ENCODE measurements at regions not wholly inside any gene's neighbourhood (a gene's known extent, or its start where the extent isn't known, plus 50 kb on each side); places are given as distances from the start of the nearest gene placed in this dataset.

DNA sequence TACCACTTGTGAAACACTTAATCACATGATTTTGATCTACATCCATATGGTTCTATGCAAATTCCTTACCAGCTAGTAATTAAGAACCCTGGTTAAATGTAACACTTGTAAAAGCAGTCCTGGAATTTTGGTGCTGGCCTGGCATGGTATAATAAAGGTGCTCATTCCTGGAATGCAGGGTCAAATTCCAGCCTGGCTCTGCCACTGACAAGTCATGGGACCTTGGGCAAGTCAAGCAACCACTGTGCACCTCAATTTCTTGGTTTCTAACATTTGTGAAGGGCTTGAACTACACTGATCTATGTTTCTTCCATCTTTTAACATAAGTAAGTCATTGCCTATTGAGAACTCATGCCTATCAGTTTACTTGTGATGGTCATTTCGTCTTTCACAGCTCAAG is 91.9 kb upstream of the PIK3CG start:
- TF ChIP-seq, protein P1, sequence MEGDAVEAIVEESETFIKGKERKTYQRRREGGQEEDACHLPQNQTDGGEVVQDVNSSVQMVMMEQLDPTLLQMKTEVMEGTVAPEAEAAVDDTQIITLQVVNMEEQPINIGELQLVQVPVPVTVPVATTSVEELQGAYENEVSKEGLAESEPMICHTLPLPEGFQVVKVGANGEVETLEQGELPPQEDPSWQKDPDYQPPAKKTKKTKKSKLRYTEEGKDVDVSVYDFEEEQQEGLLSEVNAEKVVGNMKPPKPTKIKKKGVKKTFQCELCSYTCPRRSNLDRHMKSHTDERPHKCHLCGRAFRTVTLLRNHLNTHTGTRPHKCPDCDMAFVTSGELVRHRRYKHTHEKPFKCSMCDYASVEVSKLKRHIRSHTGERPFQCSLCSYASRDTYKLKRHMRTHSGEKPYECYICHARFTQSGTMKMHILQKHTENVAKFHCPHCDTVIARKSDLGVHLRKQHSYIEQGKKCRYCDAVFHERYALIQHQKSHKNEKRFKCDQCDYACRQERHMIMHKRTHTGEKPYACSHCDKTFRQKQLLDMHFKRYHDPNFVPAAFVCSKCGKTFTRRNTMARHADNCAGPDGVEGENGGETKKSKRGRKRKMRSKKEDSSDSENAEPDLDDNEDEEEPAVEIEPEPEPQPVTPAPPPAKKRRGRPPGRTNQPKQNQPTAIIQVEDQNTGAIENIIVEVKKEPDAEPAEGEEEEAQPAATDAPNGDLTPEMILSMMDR (IDR thresholded peaks at IDR 0.05; ENCODE audit: unreplicated experiment): no peak
- no TSS peak for BruUV-seq (replicated peaks)
- Mint-ChIP-seq H3K36me3 (ENCODE audit: insufficient read depth, unreplicated experiment) (peaks cover 28% of the 10 kb centered on the region), H3K9me3 (ENCODE audit: low read depth, unreplicated experiment) (peaks cover 9% of the 10 kb centered on the region), H3K27ac (ENCODE audit: unreplicated experiment) (peak overlapping the region; percentile 79), H3K27me3 (ENCODE audit: unreplicated experiment) (no peaks in the 10 kb centered on the region), H3K4me1 (ENCODE audit: low read depth, unreplicated experiment) (peaks cover 75% of the 10 kb centered on the region), H3K4me3 (ENCODE audit: low read depth, unreplicated experiment) (no peak overlapping the region)
- DNase-seq: peak; percentile 32
- intact Hi-C loops (cut with micrococcal nuclease; ENCODE audit: unreplicated experiment): loop anchor here (10.0 kb wide), 1 partner anchor 488 kb away; the partner anchor contains the start of gene NAMPT
- CTCF ChIA-PET: no interaction called here

DNA sequence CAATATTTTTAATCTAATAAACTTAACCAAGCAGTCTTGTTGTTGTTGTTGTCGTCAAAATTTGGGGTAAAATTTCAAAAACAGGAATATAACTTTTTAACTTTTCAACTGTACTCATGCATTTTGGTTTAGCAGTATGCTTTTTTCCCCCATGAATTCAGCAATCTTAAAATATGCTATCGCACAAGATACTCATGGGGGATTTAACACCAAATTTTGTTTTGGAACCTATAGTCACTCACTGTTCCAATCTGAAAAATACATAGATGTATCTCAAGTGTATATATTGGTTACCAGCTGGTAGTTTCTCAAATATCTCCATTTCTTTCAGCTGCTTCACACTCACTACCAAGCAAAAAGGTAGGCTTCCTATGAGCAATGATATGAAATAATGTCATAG is 91.4 kb upstream of the PIK3CG start:
- Mint-ChIP-seq H3K4me1 (ENCODE audit: low read depth, unreplicated experiment) (peaks cover 75% of the 10 kb centered on the region), H3K9me3 (ENCODE audit: low read depth, unreplicated experiment) (peaks cover 9% of the 10 kb centered on the region), H3K27ac (ENCODE audit: unreplicated experiment) (peak overlapping the region; percentile 79), H3K4me3 (ENCODE audit: low read depth, unreplicated experiment) (no peak overlapping the region), H3K36me3 (ENCODE audit: insufficient read depth, unreplicated experiment) (peaks cover 28% of the 10 kb centered on the region), H3K27me3 (ENCODE audit: unreplicated experiment) (no peaks in the 10 kb centered on the region)
- TF ChIP-seq, protein P1 (IDR thresholded peaks at IDR 0.05; ENCODE audit: unreplicated experiment): no peak
- intact Hi-C loops (cut with micrococcal nuclease; ENCODE audit: unreplicated experiment): loop anchor here (2.0 to 10.0 kb wide), 2 partner anchors 37 to 489 kb away; partner anchors contain the start of gene NAMPT
- DNase-seq: no peak
- CTCF ChIA-PET: no interaction called here
- BruUV-seq (replicated peaks): no TSS peak

DNA sequence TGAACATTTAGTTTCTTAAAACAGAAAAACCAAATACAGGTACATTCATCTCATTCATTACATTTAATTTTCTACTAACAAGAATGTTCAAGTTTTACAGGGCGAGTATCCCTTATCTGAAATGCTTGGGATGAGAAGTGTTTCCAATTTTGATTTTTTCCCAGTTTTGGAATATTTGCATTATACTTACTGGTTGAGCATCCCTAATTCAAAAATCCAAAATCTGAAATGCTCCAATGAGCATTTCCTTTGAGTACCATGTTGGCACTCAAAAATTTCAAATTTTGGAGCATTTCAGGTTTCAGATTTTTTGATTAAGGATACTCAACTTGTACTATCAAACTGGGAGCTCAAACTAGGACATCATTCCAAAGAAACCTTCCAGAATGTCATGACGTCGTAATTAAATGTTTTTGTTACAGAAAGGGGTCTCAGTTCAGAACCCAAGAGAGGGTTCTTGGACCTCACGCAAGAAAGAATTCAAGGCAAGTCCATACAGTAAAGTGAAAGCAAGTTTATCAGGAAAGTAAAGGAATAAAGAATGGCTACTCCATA is 90.8 kb upstream of the PIK3CG start:
- Mint-ChIP-seq H3K9me3 (ENCODE audit: low read depth, unreplicated experiment) (peaks cover 9% of the 10 kb centered on the region), H3K36me3 (ENCODE audit: insufficient read depth, unreplicated experiment) (peaks cover 28% of the 10 kb centered on the region), H3K4me1 (ENCODE audit: low read depth, unreplicated experiment) (peaks cover 78% of the 10 kb centered on the region), H3K27ac (ENCODE audit: unreplicated experiment) (peak overlapping the region; percentile 96), H3K27me3 (ENCODE audit: unreplicated experiment) (no peaks in the 10 kb centered on the region), H3K4me3 (ENCODE audit: low read depth, unreplicated experiment) (peak overlapping the region; percentile 50)
- intact Hi-C loops (cut with micrococcal nuclease; ENCODE audit: unreplicated experiment): loop anchor here (2.0 to 10.0 kb wide), 2 partner anchors 37 to 489 kb away; partner anchors contain the start of gene NAMPT
- no peak for DNase-seq
- BruUV-seq (replicated peaks): no TSS peak
- TF ChIP-seq, protein P1 (IDR thresholded peaks at IDR 0.05; ENCODE audit: unreplicated experiment): no peak
- CTCF ChIA-PET: interaction anchor here (1.2 kb wide), 1 partner anchor 37 kb away, joined by 4 read pairs; no protein-coding TSS in a partner anchor

DNA sequence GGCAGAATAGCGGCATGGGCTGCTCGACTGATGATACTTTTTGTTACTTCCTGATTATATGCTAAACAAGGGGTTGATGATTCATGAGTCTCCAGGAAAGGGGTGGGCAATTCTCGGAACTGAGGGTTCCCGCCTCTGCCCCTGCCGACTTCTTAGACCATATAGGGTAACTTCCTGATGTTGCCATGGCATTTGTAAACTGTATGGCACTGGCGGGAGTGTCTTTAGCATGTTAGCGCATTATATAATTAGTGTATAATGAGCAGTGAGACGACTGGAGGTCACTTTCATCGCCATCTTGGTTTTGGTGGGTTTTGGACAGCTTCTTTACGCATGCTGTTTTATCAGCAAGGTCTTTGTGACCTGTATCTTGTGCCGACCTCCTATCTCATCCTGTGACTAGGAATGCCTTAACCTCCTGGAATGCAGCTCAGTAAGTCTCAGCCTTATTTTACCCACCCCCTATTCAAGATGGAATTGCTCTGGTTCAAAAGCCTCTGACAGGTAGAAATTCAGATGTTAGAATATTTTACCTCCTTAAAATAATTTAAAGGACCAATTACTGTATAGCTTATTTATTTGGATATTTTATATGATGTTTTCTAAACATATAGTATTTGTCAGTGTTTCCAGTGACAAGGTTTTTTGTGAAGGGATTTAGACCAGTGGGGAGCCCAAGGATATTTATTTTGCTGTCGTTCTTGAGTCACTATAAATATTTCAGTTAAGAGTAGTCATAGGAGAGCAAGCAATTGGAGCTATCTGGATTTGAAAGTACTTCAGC is 90.1 kb upstream of the PIK3CG start:
- TSS peak; percentile 92 for BruUV-seq (replicated peaks)
- intact Hi-C loops (cut with micrococcal nuclease; ENCODE audit: unreplicated experiment): loop anchor here (2.0 to 10.0 kb wide), 4 partner anchors 38 to 598 kb away; partner anchors contain the start of gene NAMPT

More for the DNA sequence above, 90.1 kb upstream of the PIK3CG start:
- Mint-ChIP-seq H3K36me3 (ENCODE audit: insufficient read depth, unreplicated experiment) (peaks cover 34% of the 10 kb centered on the region), H3K27ac (ENCODE audit: unreplicated experiment) (peak overlapping the region; percentile 96), H3K27me3 (ENCODE audit: unreplicated experiment) (no peaks in the 10 kb centered on the region), H3K4me3 (ENCODE audit: low read depth, unreplicated experiment) (peak overlapping the region; percentile 50), H3K9me3 (ENCODE audit: low read depth, unreplicated experiment) (peaks cover 9% of the 10 kb centered on the region), H3K4me1 (ENCODE audit: low read depth, unreplicated experiment) (peaks cover 82% of the 10 kb centered on the region)
- TF ChIP-seq, protein P1 (IDR thresholded peaks at IDR 0.05; ENCODE audit: unreplicated experiment): no peak
- CTCF ChIA-PET: interaction anchor here (0.7 to 1.2 kb wide), 4 partner anchors 38 to 314 kb away, joined by 3 to 4 read pairs (median 3); partner anchors contain the start of gene CCDC71L
- DNase-seq: peak; percentile 85
